SK-N-SH (cell line): ENCODE measurements at regions not wholly inside any gene's neighbourhood (a gene's known extent, or its start where the extent isn't known, plus 50 kb on each side); places are given as distances from the start of the nearest gene placed in this dataset.

ENCODE experiments used
- CTCF ChIA-PET: fragments of 300-600, 350-600 bp; formaldehyde crosslinking; extraction: SDS; loops from one replicate; lab custom pipeline; 2021; lab: Yijun Ruan, JAX
- POLR2A ChIA-PET: fragments of 350-600 bp; sonication (Branson Sonifier 250); formaldehyde crosslinking; extraction: SDS; loops from one replicate; lab custom pipeline; 2020; ENCODE audit warnings: antibody characterized with exemption, inconsistent platforms; lab: Yijun Ruan, JAX
- DNase-seq: peaks from one replicate; pipeline ENCODE4 v3.0.0; 2012
- H2AFZ ChIP-seq: fragments of 200-600 bp; sonication (generic); 2 replicates; pipeline ENCODE4 v1.8.1; 2016; ENCODE audit warnings: antibody characterized with exemption, mild to moderate bottlenecking, low read depth
- H3F3A ChIP-seq: fragments of 200-600 bp; sonication (generic); replicated peaks from 2 replicates; pipeline ENCODE3; 2016; ENCODE audit warnings: antibody characterized with exemption, mild to moderate bottlenecking; ENCODE audit not compliant: insufficient read depth
- H3K27ac ChIP-seq, 2 experiments: fragments of 200-500 bp in 1 of 2; fragments of 200-600 bp in 1 of 2; sonication (Bioruptor generic) in 1 of 2; sonication (generic), shearing (Covaris generic) in 1 of 2; 2 replicates each; pipeline versions ENCODE4 v1.5.1 to v1.6.1; 2014 to 2016; ENCODE audit warnings: low read depth in 2 of 2, inconsistent platforms in 1 of 2, low read length in 1 of 2, mild to moderate bottlenecking in 1 of 2, mixed read lengths in 1 of 2
- H3K27me3 ChIP-seq: fragments of 200-600 bp; sonication (generic), shearing (Covaris generic); 2 replicates; pipeline ENCODE4 v1.6.1; 2016; ENCODE audit warnings: mixed run types; ENCODE audit not compliant: insufficient read depth
- H3K36me3 ChIP-seq, 2 experiments: fragments of 200-500 bp in 1 of 2; fragments of 200-600 bp in 1 of 2; sonication (Bioruptor generic) in 1 of 2; sonication (generic) in 1 of 2; replicated peaks in 1 of 2; 2 replicates each; pipeline versions ENCODE3 to v1.5.1; 2014 to 2016; ENCODE audit warnings: low read length in 1 of 2, mild to moderate bottlenecking in 1 of 2; ENCODE audit not compliant: insufficient read depth in 2 of 2, control insufficient read depth in 1 of 2
- H3K4me1 ChIP-seq, 2 experiments: fragments of 200-500 bp in 1 of 2; fragments of 200-600 bp in 1 of 2; sonication (Bioruptor generic) in 1 of 2; sonication (generic), shearing (Covaris generic) in 1 of 2; 2 replicates each; pipeline versions ENCODE4 v1.5.1 to v1.6.1; 2014 to 2016; ENCODE audit warnings: low read depth in 1 of 2, low read length in 1 of 2, mixed run types in 1 of 2; ENCODE audit not compliant: insufficient read depth in 2 of 2, control insufficient read depth in 1 of 2
- H3K4me2 ChIP-seq: fragments of 200-600 bp; sonication (generic), shearing (Covaris generic); 2 replicates; pipeline ENCODE4 v1.6.1; 2017; ENCODE audit warnings: mixed run types
- H3K4me3 ChIP-seq, 2 experiments: fragments of 200-500 bp in 1 of 2; fragments of 200-600 bp in 1 of 2; sonication (Bioruptor generic) in 1 of 2; sonication (generic), shearing (Covaris generic) in 1 of 2; 2 replicates each; pipeline versions ENCODE4 v1.5.1 to v1.8.1; 2014 to 2016; ENCODE audit warnings: low read depth in 2 of 2, inconsistent platforms in 1 of 2, low read length in 1 of 2, mild to moderate bottlenecking in 1 of 2, mixed read lengths in 1 of 2, moderate library complexity in 1 of 2
- H3K79me2 ChIP-seq: fragments of 200-600 bp; sonication (generic); 2 replicates; pipeline ENCODE4 v1.8.1; 2017; ENCODE audit warnings: mild to moderate bottlenecking; ENCODE audit not compliant: insufficient read depth
- H3K9ac ChIP-seq: fragments of 200-600 bp; sonication (generic); 2 replicates; pipeline ENCODE4 v1.6.1; 2017; ENCODE audit warnings: mixed run types
- H3K9me2 ChIP-seq: fragments of 200-600 bp; sonication (generic); 2 replicates; pipeline ENCODE4 v1.6.1; 2017; ENCODE audit warnings: mixed run types
- H3K9me3 ChIP-seq: fragments of 200-600 bp; sonication (generic); 2 replicates; pipeline ENCODE4 v1.6.1; 2017; ENCODE audit warnings: mixed run types, mild to moderate bottlenecking, moderate library complexity
- H4K20me1 ChIP-seq: fragments of 200-600 bp; sonication (generic); 2 replicates; pipeline ENCODE4 v1.6.1; 2017; ENCODE audit warnings: mild to moderate bottlenecking, mixed run types; ENCODE audit not compliant: insufficient read depth
- CHD2 ChIP-seq: fragments of 150-350 bp; IDR thresholded peaks from 2 replicates; pipeline ENCODE4 v1.6.1; 2018; ENCODE audit warnings: low read length; ENCODE audit not compliant: partially characterized antibody
- CTCF ChIP-seq: fragments of 200-600 bp; sonication (generic); IDR thresholded peaks from 2 replicates; pipeline ENCODE4 v1.6.1; 2017; ENCODE audit warnings: antibody characterized with exemption, mild to moderate bottlenecking, moderate library complexity
- EP300 ChIP-seq, 2 experiments: IDR thresholded peaks; 2 replicates each; pipeline versions ENCODE4 v1.4.0 to v1.6.1; 2012; ENCODE audit warnings: borderline replicate concordance in 1 of 2, low read depth in 1 of 2, low read length in 1 of 2
- FOSL2 ChIP-seq: IDR thresholded peaks from 2 replicates; pipeline ENCODE4 v1.4.0; 2012; ENCODE audit warnings: low read depth, mild to moderate bottlenecking, moderate library complexity, borderline replicate concordance
- FOXJ3 ChIP-seq: sonication (generic); formaldehyde crosslinking; IDR thresholded peaks from 2 replicates; pipeline ENCODE4 v1.5.1; 2020; ENCODE audit warnings: mild to moderate bottlenecking, missing genetic modification reagents
- GABPA ChIP-seq: IDR thresholded peaks from 2 replicates; pipeline ENCODE4 v1.4.0; 2012; ENCODE audit warnings: low read depth, mild to moderate bottlenecking
- GATA2 ChIP-seq: sonication (generic); formaldehyde crosslinking; IDR thresholded peaks from 2 replicates; pipeline ENCODE4 v1.5.0; 2020; ENCODE audit warnings: mild to moderate bottlenecking, missing genetic modification reagents
- IRF3 ChIP-seq: fragments of 150-350 bp; IDR thresholded peaks from 2 replicates; pipeline ENCODE4 v1.6.1; 2016; ENCODE audit warnings: mild to moderate bottlenecking, low read depth, low read length
- MAX ChIP-seq: IDR thresholded peaks from 2 replicates; pipeline ENCODE4 v1.4.0; 2012; ENCODE audit warnings: low read depth
- NRF1 ChIP-seq: IDR thresholded peaks from 2 replicates; pipeline ENCODE4 v1.6.1; 2012; ENCODE audit warnings: low read depth, mild to moderate bottlenecking, low read length
- POLR2AphosphoS5 ChIP-seq: IDR thresholded peaks from 2 replicates; pipeline ENCODE4 v1.6.1; 2012; ENCODE audit warnings: low read depth, low read length
- RCOR1 ChIP-seq: fragments of 150-350 bp; IDR thresholded peaks from 2 replicates; pipeline ENCODE4 v1.6.1; 2017; ENCODE audit warnings: antibody characterized with exemption, low read length
- REST ChIP-seq: IDR thresholded peaks from 2 replicates; pipeline ENCODE4 v1.6.1; 2012; ENCODE audit warnings: mild to moderate bottlenecking, low read depth, low read length, moderate library complexity
- RFX5 ChIP-seq: IDR thresholded peaks from 2 replicates; pipeline ENCODE4 v1.6.1; 2012; ENCODE audit warnings: mild to moderate bottlenecking, improper control_type of control experiment, low read length
- SIN3A ChIP-seq: IDR thresholded peaks from 2 replicates; pipeline ENCODE4 v1.6.1; 2012; ENCODE audit warnings: low read depth, mild to moderate bottlenecking, low read length, moderate library complexity, borderline replicate concordance
- TEAD4 ChIP-seq: IDR thresholded peaks from 2 replicates; pipeline ENCODE4 v1.4.0; 2012; ENCODE audit warnings: mild to moderate bottlenecking, borderline replicate concordance; ENCODE audit not compliant: insufficient read depth
- USF1 ChIP-seq: IDR thresholded peaks from 2 replicates; pipeline ENCODE4 v1.4.0; 2012; ENCODE audit warnings: low read depth, borderline replicate concordance
- YY1 ChIP-seq: IDR thresholded peaks from 2 replicates; pipeline ENCODE4 v1.4.0; 2012; ENCODE audit warnings: low read depth, mild to moderate bottlenecking
- WGBS: methylation state at CpG from one replicate; pipeline ENCODE4 v1.1.6; 2017; ENCODE audit warnings: low lambda C conversion rate; 5-methylcytosine and 5-hydroxymethylcytosine counted together

- CTCF ChIA-PET, result no interaction called here
- no peaks in the 10 kb centered on the region for H3K4me1 ChIP-seq
- DNase-seq, result no peak
- no peak overlapping the region for H3K4me3 ChIP-seq
- no peaks in the 10 kb centered on the region for H3K9me3 ChIP-seq
- H3K27ac ChIP-seq, result no peak overlapping the region
- no peak overlapping the region for H3K9ac ChIP-seq
- no peaks in the 10 kb centered on the region for H3K36me3 ChIP-seq
- WGBS, result 54% methylated on average over 2 of the region's 2 CpGs
- POLR2A ChIA-PET, result no interaction called here
- H3K27me3 ChIP-seq, result no peaks in the 10 kb centered on the region; the same call in 1 of the 2 replicates
- no peak overlapping the region for H3K4me2 ChIP-seq
- H3K79me2 ChIP-seq, result no peaks in the 10 kb centered on the region
- no peaks in the 10 kb centered on the region for H3F3A ChIP-seq
- TF ChIP-seq NRF1, result no peak
- no peak for TF ChIP-seq FOSL2
- no peak for TF ChIP-seq EP300 (IDR thresholded peaks at IDR 0.05; ENCODE audit: borderline replicate concordance in 1 of 2, low read depth in 1 of 2, low read length in 1 of 2)
- TF ChIP-seq RFX5, result no peak
- no peak for TF ChIP-seq SIN3A
- TF ChIP-seq USF1, result no peak
- no peak for TF ChIP-seq FOXJ3 (CRISPR knock-in tag)
- TF ChIP-seq CTCF, result no peak
- no peak for TF ChIP-seq CHD2
- no peak for TF ChIP-seq MAX
- no peak for TF ChIP-seq IRF3
- no peak for TF ChIP-seq POLR2AphosphoS5
- TF ChIP-seq YY1, result no peak
- TF ChIP-seq RCOR1, result no peak
- TF ChIP-seq TEAD4, result no peak
- no peak for TF ChIP-seq GABPA
- no peak for TF ChIP-seq GATA2 (CRISPR knock-in tag)
- no peak for TF ChIP-seq REST
- no peaks in the 10 kb centered on the region for H4K20me1 ChIP-seq
- no peak overlapping the region for H2AFZ ChIP-seq
- H3K9me2 ChIP-seq, result no peaks in the 10 kb centered on the region
These were observed 609.5 kb downstream of the UQCRFS1 start for GRCh38 chr19:28603453-28603852.
